Panc1 (cell line): ENCODE measurements at regions not wholly inside any gene's neighbourhood (a gene's known extent, or its start where the extent isn't known, plus 50 kb on each side); places are given as distances from the start of the nearest gene placed in this dataset.

Experiments used
- ATAC-seq: fragments of 200-7000 bp; cut with Tn5 transposase; 2 replicates; pipeline ENCODE4 v1.9.1; 2020; ENCODE audit warnings: mild to moderate bottlenecking, moderate library complexity
- BruUV-seq: library from RNA; stranded (reverse); fragments of 400-500 nt; replicated peaks from 2 replicates; lab custom pipeline; 2021; lab: Mats Ljungman, UMichigan
- CTCF ChIA-PET: fragments of 300-600 bp; sonication (Branson Sonifier 250); formaldehyde crosslinking; loops from one replicate; lab custom pipeline; 2022; ENCODE audit warnings: antibody characterized with exemption; lab: Charles Lee
- POLR2A ChIA-PET: fragments of 300-600 bp; sonication (Branson Sonifier 250); formaldehyde crosslinking; loops from one replicate; lab custom pipeline; 2022; ENCODE audit warnings: antibody characterized with exemption; lab: Charles Lee
- DNase-seq: peaks from one replicate; pipeline ENCODE4 v3.0.0-alpha.2; 2010; ENCODE audit warnings: low read depth, low spot score
- H3K27ac ChIP-seq: 2 replicates; pipeline ENCODE4 v1.5.1; 2011; ENCODE audit warnings: mild to moderate bottlenecking, low read length, inconsistent platforms
- H3K27me3 ChIP-seq: fragments of 200-500 bp; sonication (Bioruptor generic); 2 replicates; pipeline ENCODE4 v1.6.0; 2014; ENCODE audit warnings: low read length, inconsistent platforms; ENCODE audit not compliant: control insufficient read depth, insufficient read depth
- H3K36me3 ChIP-seq: fragments of 200-500 bp; sonication (Bioruptor generic); 2 replicates; pipeline ENCODE4 v1.5.1; 2014; ENCODE audit warnings: inconsistent platforms, mild to moderate bottlenecking, low read length, moderate library complexity; ENCODE audit not compliant: control insufficient read depth, insufficient read depth
- H3K4me1 ChIP-seq: 2 replicates; pipeline ENCODE4 v1.5.1; 2011; ENCODE audit warnings: inconsistent platforms, mild to moderate bottlenecking, low read length, moderate library complexity; ENCODE audit not compliant: control insufficient read depth, insufficient read depth
- H3K4me3 ChIP-seq, 2 experiments: 2 replicates each; pipeline ENCODE4 v1.5.1; 2011 to 2012; ENCODE audit warnings: low read depth in 2 of 2, low read length in 2 of 2, mild to moderate bottlenecking in 2 of 2, inconsistent platforms in 1 of 2, moderate library complexity in 1 of 2
- H3K9me3 ChIP-seq: fragments of 200-500 bp; sonication (Bioruptor generic); 2 replicates; pipeline ENCODE4 v1.5.1; 2014; ENCODE audit warnings: low read depth, mild to moderate bottlenecking, inconsistent platforms, low read length, moderate library complexity; ENCODE audit not compliant: control insufficient read depth, insufficient read depth
- POLR2AphosphoS5 ChIP-seq: IDR thresholded peaks from 2 replicates; pipeline ENCODE4 v1.6.1; 2012; ENCODE audit warnings: mild to moderate bottlenecking, low read depth, low read length, moderate library complexity
- REST ChIP-seq, 2 experiments: IDR thresholded peaks; 2 replicates each; pipeline ENCODE4 v1.6.1; 2011 to 2012; ENCODE audit warnings: low read depth in 2 of 2, control low read depth in 1 of 2, low read length in 1 of 2, mild to moderate bottlenecking in 1 of 2, moderate library complexity in 1 of 2; ENCODE audit not compliant: insufficient read depth in 1 of 2
- SIN3A ChIP-seq: IDR thresholded peaks from 2 replicates; pipeline ENCODE4 v1.6.1; 2012; ENCODE audit warnings: low read depth, mild to moderate bottlenecking, low read length, moderate library complexity, borderline replicate concordance; ENCODE audit not compliant: insufficient read depth
- TCF7L2 ChIP-seq: IDR thresholded peaks from 2 replicates; pipeline ENCODE4 v1.6.1; 2011; ENCODE audit warnings: mild to moderate bottlenecking, low read depth, low read length, inconsistent platforms
- in situ Hi-C: cut with HindIII; loops from 2 replicates; pipeline ENCODE4 v1.10.0; 2016; ENCODE audit warnings: low sequenced_read_pairs, low pct_unique_long_range_greater_than_20kb
- intact Hi-C: fragments of 100-400 bp; cut with micrococcal nuclease; formaldehyde crosslinking; loops from one replicate; pipeline ENCODE4 v1.10.0; 2022; ENCODE audit not compliant: unreplicated experiment
- TF ChIP-seq, protein P1 (sequence below): fragments of 450-650 bp; IDR thresholded peaks from 2 replicates; pipeline ENCODE4 v1.5.1; 2017; ENCODE audit warnings: mild to moderate bottlenecking

- in situ Hi-C loops, result no loop called here
- BruUV-seq, result no TSS peak
- no peaks in the 10 kb centered on the region for H3K27me3 ChIP-seq
- intact Hi-C loops, result no loop called here
- ChIA-PET CTCF (no interaction called here), POLR2A (no interaction called here)
- no peaks in the 10 kb centered on the region for H3K36me3 ChIP-seq
- ATAC-seq (no peak), DNase-seq (no peak)
- no peaks in the 10 kb centered on the region for H3K9me3 ChIP-seq
- H3K4me3 ChIP-seq, result no peak overlapping the region
- no peak overlapping the region for H3K27ac ChIP-seq
- H3K4me1 ChIP-seq, result no peaks in the 10 kb centered on the region
- TF ChIP-seq REST (IDR thresholded peaks at IDR 0.05; ENCODE audit: insufficient read depth in 1 of 2, low read depth in 2 of 2, low read length in 1 of 2), result no peak
- TF ChIP-seq, protein P1, sequence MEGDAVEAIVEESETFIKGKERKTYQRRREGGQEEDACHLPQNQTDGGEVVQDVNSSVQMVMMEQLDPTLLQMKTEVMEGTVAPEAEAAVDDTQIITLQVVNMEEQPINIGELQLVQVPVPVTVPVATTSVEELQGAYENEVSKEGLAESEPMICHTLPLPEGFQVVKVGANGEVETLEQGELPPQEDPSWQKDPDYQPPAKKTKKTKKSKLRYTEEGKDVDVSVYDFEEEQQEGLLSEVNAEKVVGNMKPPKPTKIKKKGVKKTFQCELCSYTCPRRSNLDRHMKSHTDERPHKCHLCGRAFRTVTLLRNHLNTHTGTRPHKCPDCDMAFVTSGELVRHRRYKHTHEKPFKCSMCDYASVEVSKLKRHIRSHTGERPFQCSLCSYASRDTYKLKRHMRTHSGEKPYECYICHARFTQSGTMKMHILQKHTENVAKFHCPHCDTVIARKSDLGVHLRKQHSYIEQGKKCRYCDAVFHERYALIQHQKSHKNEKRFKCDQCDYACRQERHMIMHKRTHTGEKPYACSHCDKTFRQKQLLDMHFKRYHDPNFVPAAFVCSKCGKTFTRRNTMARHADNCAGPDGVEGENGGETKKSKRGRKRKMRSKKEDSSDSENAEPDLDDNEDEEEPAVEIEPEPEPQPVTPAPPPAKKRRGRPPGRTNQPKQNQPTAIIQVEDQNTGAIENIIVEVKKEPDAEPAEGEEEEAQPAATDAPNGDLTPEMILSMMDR, result no peak
- no peak for TF ChIP-seq SIN3A
Observed at GRCh38 chr1:82045221-82045620, 244.5 kb downstream of the ADGRL2 start.

GRCh38 chr1:82044536-82044935, 243.8 kb downstream of the ADGRL2 start:
- TF ChIP-seq TCF7L2 (no peak), REST (IDR thresholded peaks at IDR 0.05; ENCODE audit: insufficient read depth in 1 of 2, low read depth in 2 of 2, low read length in 1 of 2) (no peak), POLR2AphosphoS5 (no peak), SIN3A (no peak)
- TF ChIP-seq, protein P1, result no peak
- no TSS peak for BruUV-seq
- ChIA-PET CTCF (no interaction called here), POLR2A (no interaction called here)
- Histone ChIP-seq H3K36me3 (no peaks in the 10 kb centered on the region), H3K4me1 (no peaks in the 10 kb centered on the region), H3K27ac (no peak overlapping the region), H3K9me3 (no peaks in the 10 kb centered on the region), H3K27me3 (no peaks in the 10 kb centered on the region), H3K4me3 (no peak overlapping the region)
- no peak for ATAC-seq
- in situ Hi-C loops (no loop called here), intact Hi-C loops (no loop called here)
- no peak for DNase-seq
